GM19238 (cell line): ENCODE measurements at regions not wholly inside any gene's neighbourhood (a gene's known extent, or its start where the extent isn't known, plus 50 kb on each side); places are given as distances from the start of the nearest gene placed in this dataset.

ENCODE experiments used
- DNase-seq: peaks from one replicate; pipeline ENCODE4 v3.0.0; 2011; ENCODE audit warnings: low spot score; ENCODE audit not compliant: insufficient read length

GRCh38 chr16:85971902-85972638 lies 73.1 kb downstream of the IRF8 start:
- DNase-seq: no peak

DNA sequence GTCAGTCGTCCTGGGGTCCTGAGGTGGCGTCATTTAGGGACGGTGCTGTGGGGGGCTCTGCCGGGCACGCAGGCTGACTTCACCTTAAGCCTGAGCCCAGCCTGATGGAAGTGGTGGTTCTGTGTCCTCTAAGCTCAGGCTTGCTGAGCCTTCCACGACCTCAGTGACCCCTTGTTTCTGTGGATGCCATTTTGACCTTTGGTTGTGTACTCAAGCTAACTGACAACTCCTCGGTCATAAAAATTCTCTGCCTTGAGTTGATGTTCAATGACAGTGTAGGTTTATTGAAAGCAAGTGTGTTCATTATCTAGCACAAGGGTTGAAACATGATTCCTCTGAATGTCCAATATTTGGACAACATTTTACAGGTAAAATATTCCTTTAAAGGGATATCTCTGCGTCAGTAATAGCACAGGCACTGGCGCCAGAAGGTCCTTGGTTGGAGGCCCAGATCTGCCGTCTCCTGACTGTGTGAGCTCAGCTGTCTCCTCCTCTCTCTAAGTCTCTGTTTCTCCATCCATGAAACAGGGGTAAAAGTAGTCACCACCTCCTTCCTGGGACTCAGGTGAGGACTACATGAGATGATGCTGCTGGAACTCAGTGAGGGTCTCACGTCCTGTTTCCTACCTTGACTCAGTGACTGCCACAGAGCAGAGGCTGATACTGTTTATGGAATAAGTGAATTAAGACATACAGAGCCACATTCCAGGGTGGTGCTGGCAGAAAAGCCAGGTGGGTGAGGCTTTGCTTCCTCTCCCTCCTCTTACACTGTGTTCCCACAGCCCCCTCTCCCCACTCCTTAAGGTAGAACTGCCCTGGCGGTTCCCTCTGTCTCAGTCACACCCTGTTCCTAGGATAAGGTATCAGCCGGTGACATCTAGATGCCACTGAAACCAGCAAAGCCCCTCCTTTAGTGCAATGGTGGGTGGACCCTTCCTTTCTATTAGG lies 75.7 kb downstream of the IRF8 start:
- DNase-seq: no peak

- no peak for DNase-seq
Measured at GRCh38 chr16:85975451-85975981, 76.6 kb downstream of the IRF8 start.

DNA sequence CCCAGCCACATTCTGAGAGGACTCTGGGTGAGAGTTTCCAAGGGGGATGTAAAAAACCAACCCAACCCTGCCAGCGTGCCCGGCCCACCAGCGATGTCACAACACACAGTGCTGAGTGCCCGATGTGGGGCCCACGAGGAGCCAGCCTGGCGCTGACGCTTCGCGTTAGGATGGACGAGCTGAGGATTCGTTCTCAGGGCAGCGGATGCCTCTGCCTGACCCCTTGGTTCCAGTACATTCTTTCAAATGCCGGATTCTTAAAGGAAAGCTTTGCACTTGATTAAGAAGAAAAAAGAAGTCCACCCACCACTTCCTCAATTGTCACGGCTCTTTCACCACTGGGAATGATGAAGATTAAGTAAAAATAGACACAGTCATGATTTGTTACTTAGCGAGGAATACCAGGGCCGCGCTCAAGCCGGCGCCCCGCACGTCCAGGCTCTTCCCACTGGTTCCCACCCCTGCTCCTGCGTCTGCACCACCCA lies 79.4 kb downstream of the IRF8 start:
- DNase-seq: no peak

GRCh38 chr16:85978976-85979375 lies 80.0 kb downstream of the IRF8 start:
- DNase-seq: no peak

DNA sequence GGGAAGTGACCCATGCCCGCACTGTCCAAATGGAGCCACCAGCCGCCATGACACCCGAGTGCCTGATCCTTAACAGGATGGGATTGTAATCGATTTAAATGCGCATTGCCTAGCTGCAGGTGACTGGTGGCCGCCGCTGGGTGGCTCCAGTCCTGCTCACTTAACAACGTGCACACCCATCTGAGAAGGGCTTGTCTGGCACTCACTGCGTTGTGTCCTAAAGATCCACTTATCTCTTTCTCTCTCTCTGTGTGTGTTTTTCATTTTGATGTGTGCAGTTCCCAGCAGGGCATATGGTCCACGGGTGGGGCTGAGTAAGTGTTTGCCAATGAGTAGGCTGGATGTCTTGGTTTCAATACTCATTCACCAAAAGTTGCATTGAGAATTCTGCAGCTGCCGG lies 80.6 kb downstream of the IRF8 start:
- no peak for DNase-seq

DNA sequence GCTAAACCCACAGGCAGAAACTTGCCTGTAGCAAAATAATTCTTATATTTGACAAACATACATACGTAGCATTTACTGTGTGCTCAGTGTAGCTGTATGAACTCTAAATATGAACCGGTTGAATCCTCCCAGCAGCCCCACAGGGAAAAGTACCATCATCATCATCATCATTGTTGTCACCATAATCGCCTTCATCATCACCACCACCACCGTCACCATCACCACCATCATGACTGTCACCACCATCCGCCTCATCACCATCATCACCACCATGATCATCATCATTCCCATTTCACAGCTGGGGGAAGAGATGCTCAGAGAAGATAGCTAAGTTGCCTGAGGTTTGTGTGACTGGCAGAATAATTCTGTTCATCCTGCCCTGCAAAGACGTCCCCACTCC lies 81.7 kb downstream of the IRF8 start:
- no peak for DNase-seq

DNA sequence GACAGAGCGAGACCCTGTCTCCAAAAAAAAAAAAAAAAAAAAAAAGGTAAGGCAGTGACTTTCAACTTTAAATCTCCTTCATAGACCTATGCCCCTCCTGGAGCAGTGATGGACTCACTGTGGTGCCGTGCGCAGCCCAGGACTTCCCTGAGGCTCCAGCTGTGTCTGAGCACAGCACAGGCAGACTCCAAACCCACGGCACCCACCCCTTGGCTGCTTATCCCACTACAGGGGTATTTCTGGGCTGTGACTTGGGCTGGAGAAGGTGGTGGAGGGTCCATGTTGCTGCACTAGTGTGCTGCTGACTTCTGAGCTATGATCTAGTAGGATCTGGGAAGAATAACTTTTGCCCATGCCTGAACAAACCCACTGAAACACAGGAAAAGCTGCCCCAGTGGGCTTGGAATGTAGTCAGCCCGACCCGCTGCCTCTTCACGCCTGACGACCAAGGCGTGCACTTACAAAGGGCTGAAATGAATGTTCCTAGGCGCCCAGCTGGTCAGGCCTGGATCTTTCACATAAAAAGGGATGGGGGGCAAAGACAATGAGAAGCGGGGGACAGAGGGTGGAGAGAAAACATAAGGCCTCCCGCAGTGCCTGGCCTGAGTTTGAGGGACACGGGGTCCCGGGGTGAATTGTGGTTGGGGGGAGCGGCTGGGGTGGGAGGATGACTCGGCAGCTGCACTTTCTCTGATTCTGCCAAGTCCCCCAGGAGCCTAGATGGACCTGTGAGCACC lies 83.0 kb downstream of the IRF8 start:
- DNase-seq: no peak

DNA sequence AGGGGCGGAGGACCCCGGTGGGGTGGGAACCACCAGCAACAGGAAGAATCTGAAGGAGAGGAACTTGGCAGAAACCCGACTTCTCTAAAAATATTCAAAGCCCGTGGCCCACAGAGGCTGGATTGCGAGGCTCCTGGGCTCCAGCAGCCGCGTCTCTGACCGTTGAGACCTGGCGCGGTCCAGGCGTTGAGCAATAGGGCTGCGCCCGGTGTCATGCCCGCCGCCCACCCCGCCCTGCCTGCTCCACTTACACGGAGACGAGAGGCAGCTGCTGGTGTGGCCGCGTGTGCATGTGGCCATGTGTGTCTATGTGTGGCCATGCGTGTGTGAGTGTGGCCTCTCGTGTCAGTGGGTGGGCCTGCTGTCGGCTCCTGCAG lies 83.6 kb downstream of the IRF8 start:
- no peak for DNase-seq

GRCh38 chr16:85983064-85983463 lies 84.1 kb downstream of the IRF8 start:
- DNase-seq: no peak

GRCh38 chr16:85983606-85984230 lies 84.8 kb downstream of the IRF8 start:
- DNase-seq: no peak

DNA sequence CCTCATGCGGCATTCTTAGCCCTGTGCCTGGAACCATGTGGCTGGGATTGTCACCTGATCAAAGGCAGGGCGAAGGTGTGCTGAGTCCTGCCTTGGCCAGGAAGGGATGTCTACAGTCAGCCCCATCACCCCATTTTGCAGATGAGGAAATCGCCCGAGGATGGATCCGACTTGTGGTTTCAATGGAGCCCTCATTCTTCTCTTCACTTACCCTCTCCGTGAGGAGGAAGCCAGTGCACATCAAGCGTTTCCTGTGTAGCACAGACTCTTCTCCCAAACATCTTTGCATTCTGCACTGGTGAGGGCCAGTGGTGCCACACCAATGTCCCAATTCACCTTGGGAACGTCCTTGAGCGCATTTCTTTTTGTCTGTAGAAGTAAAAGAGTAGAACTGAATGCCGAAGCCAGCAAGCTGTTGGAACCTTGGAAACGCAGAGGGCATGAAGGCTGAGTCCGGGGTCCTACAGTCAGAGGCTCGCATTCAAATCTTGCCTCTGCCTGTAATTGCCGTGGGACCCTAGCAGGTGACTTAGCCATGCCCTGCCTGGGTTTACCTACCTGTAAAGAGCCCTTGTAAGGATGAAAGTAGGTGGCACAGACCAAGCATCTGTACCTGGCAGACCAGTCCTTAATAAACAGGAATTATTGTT lies 85.4 kb downstream of the IRF8 start:
- no peak for DNase-seq

DNA sequence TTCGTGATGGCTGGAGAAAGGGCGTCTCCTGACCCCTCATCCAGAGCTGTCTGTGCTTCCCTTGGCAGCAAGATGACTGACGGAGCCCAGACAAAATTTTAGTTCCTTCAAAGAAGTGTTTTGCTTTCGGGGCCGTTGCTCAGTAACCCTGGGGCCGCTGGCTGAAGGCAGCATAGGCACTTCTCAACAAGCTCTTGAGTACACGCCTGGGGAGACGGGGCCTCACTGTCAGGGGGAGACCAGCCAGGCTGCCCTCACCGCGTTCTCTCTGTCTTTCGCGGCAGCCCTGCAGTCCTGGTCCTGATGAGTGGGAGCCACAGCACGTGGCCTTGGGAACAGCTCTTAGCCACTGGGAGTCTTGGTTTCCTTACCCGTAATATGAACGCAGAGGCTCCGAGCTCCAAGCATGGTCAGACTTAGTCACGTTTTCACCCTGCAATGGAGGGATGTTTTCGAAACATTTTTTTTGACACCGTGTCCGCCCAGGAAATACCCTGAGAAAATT lies 86.0 kb downstream of the IRF8 start:
- DNase-seq: no peak

- peak; percentile 68 for DNase-seq
Measured at GRCh38 chr16:85986931-85987749, 88.2 kb downstream of the IRF8 start.

GRCh38 chr16:85987750-85988078 lies 88.8 kb downstream of the IRF8 start:
- no peak for DNase-seq

DNA sequence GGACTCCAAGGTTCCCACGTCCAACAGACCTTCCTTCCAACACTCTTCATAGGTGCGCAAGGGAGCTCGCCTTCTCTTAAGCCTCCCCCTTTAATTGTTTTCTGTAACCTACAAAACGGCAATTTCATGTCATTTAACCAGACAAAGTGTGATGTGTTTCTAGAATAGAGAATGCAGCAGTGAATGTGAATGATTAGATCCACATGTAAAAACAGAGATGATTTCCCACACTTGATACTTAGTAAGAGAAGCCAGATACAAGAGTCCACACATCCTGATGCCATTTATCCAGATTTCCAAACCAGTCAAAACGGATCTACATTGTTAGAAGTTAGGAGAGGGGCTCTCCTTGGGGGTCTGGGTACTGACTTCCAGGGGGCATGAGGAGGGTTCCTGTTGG lies 89.3 kb downstream of the IRF8 start:
- no peak for DNase-seq

- no peak for DNase-seq
Measured at GRCh38 chr16:85988723-85989313, 89.9 kb downstream of the IRF8 start.

DNA sequence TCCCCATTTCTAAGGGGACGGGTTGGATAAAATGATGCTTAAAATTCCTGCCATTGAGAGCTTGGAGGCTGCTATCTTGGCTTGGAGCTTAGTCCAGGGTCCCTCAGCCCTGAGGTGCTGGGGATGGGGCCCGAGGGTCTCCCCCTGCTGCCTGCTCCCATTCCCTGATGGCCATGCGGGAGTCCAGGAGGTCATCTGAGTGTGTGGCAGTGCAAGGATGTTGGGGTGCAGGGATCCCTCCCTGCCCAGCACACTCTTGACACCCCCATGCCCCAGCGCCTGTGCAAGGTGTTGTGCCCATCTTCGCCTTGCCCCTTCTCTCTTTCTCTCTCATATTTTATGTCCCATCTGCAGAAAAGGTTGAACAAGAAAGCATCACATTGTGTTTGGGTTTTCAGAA lies 90.4 kb downstream of the IRF8 start:
- no peak for DNase-seq
